ENCODE measurements at regions not wholly inside any gene's neighbourhood (a gene's known extent, or its start where the extent isn't known, plus 50 kb on each side); places are given as distances from the start of the nearest gene placed in this dataset.
"Not testable (repeated sequence)": the region's sequence is repeated elsewhere in the genome, so short reads cannot be mapped to it uniquely, and the experiment has no call there.

- no peak for TF ChIP-seq CTCF (IDR thresholded peaks at IDR 0.05)
- no peaks in the 10 kb centered on the region for H3K9me3 ChIP-seq
- DNase-seq = no peak
- peaks cover 0 to 3% (median 0%) of the 10 kb centered on the region in 4 donors for H3K4me1 ChIP-seq
- no peak overlapping the region for H3K4me3 ChIP-seq
- no peaks in the 10 kb centered on the region for H3K36me3 ChIP-seq
- peaks cover 0 to 7% of the 10 kb centered on the region in 2 donors for H3K27me3 ChIP-seq
- H3K27ac ChIP-seq = no peak overlapping the region
- intact Hi-C loops (cut with DNase I; ENCODE audit: low total_unique reads) = loop anchor here (5.0 kb wide), 1 partner anchor 215 kb away; no protein-coding TSS in a partner anchor
Observed at GRCh38 chr3:139107424-139108252, 62.9 kb upstream of the PRR23C start.

GRCh38 chr3:139108253-139108969 lies 63.7 kb upstream of the PRR23C start:
- no peak for TF ChIP-seq CTCF (IDR thresholded peaks at IDR 0.05)
- Histone ChIP-seq H3K9me3 (no peaks in the 10 kb centered on the region), H3K36me3 (no peaks in the 10 kb centered on the region), H3K4me3 (no peak overlapping the region), H3K27ac (no peak overlapping the region), H3K4me1 (peaks cover 0 to 3% (median 0%) of the 10 kb centered on the region in 4 donors), H3K27me3 (peaks cover 0 to 7% of the 10 kb centered on the region in 2 donors)
- DNase-seq = no peak
- intact Hi-C loops (cut with DNase I; ENCODE audit: low total_unique reads) = loop anchor here (5.0 kb wide), 1 partner anchor 214 kb away; no protein-coding TSS in a partner anchor

- intact Hi-C loops (cut with DNase I; ENCODE audit: low total_unique reads) = loop anchor here (5.0 kb wide), 1 partner anchor 213 kb away; no protein-coding TSS in a partner anchor
- no peaks in the 10 kb centered on the region for H3K36me3 ChIP-seq
- peaks cover 0 to 7% of the 10 kb centered on the region in 2 donors for H3K27me3 ChIP-seq
- H3K27ac ChIP-seq = no peak overlapping the region
- DNase-seq = no peak
- peaks cover 0 to 3% (median 0%) of the 10 kb centered on the region in 4 donors for H3K4me1 ChIP-seq
- no peaks in the 10 kb centered on the region for H3K9me3 ChIP-seq
- H3K4me3 ChIP-seq = no peak overlapping the region
- no peak for TF ChIP-seq CTCF (IDR thresholded peaks at IDR 0.05)
Observed at GRCh38 chr3:139109271-139109670, 64.6 kb upstream of the PRR23C start.

- TF ChIP-seq CTCF (IDR thresholded peaks at IDR 0.05) = no peak
- H3K36me3 ChIP-seq = no peaks in the 10 kb centered on the region
- H3K4me1 ChIP-seq = peaks cover 0 to 3% (median 0%) of the 10 kb centered on the region in 4 donors
- DNase-seq = no peak
- intact Hi-C loops (cut with DNase I; ENCODE audit: low total_unique reads) = no loop called here
- no peak overlapping the region for H3K27ac ChIP-seq
- H3K4me3 ChIP-seq = no peak overlapping the region
- H3K9me3 ChIP-seq = no peaks in the 10 kb centered on the region
- peaks cover 0 to 7% of the 10 kb centered on the region in 2 donors for H3K27me3 ChIP-seq
Observed at GRCh38 chr3:139110072-139110830, 65.6 kb upstream of the PRR23C start.

GRCh38 chr3:139110929-139111328 lies 66.2 kb upstream of the PRR23C start:
- H3K4me1 ChIP-seq; DNase-seq; intact Hi-C loops (cut with DNase I; ENCODE audit: low total_unique reads); H3K27me3 ChIP-seq; H3K27ac ChIP-seq; H3K4me3 ChIP-seq; H3K9me3 ChIP-seq; H3K36me3 ChIP-seq: not testable (repeated sequence)

Measured in tibial artery (tissue), 4 donors.